ENCODE measurements at regions not wholly inside any gene's neighbourhood (a gene's known extent, or its start where the extent isn't known, plus 50 kb on each side); places are given as distances from the start of the nearest gene placed in this dataset.

DNA sequence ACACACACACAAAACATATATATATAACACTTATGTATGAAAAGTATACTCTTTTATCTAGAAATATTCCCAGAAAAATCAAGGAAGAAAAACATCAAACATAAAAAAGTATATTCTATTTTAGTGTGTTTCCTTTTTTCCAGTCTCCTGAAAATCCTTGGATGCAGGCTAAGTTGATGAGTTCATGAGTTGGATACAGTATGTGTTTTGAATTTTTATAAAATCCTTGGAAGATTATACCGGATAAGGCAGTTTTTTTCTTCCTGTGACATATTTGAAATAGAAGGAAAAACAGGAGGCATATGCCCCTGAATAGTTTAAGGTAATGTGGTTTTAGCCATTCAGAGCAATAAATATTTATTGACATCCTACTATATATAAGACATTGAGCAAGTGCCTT, 203.6 kb downstream of the SNX18 start:
- TF ChIP-seq CTCF (conservative IDR thresholded peaks at IDR 0.05; ENCODE audit: low read length) (no peak), EZH2phosphoT487 (IDR thresholded peaks at IDR 0.05; ENCODE audit: borderline replicate concordance) (no peak)

All from Loucy (cell line).